Activated CD8-positive, alpha-beta T cell treated with anti-CD3 and anti-CD28 coated beads, Interleukin-2, amount 10 ng/mL, durations not matched to agents 7 days and 5 days (primary cell): ENCODE measurements at regions not wholly inside any gene's neighbourhood (a gene's known extent, or its start where the extent isn't known, plus 50 kb on each side); places are given as distances from the start of the nearest gene placed in this dataset.

Experiments
- ATAC-seq: fragments of 150-1000 bp; cut with Tn5 transposase; one replicate; pipeline ENCODE4 v1.10.0; 2021; ENCODE audit warnings: moderate library complexity
- CTCF ChIA-PET: fragments of 350-600 bp; sonication (Branson Sonifier 250); formaldehyde crosslinking; loops from one replicate; lab custom pipeline; 2021; ENCODE audit warnings: antibody characterized with exemption; lab: Charles Lee
- POLR2A ChIA-PET: fragments of 350-600 bp; sonication (Branson Sonifier 250); formaldehyde crosslinking; loops from one replicate; lab custom pipeline; 2021; ENCODE audit warnings: antibody characterized with exemption; lab: Charles Lee
- DNase-seq: peaks from one replicate; pipeline ENCODE4 v3.0.0-alpha.2; 2020
- H3K27ac Mint-ChIP-seq: one replicate; pipeline ENCODE4 v1.8.0; 2021; ENCODE audit warnings: mild to moderate bottlenecking, mixed read lengths
- H3K27me3 Mint-ChIP-seq: one replicate; pipeline ENCODE4 v1.8.0; 2021; ENCODE audit warnings: low read depth, mixed read lengths
- H3K36me3 Mint-ChIP-seq: one replicate; pipeline ENCODE4 v1.8.0; 2021; ENCODE audit warnings: low read depth, mixed read lengths
- H3K4me1 Mint-ChIP-seq: one replicate; pipeline ENCODE4 v1.8.0; 2021; ENCODE audit warnings: low read depth, mixed read lengths
- H3K4me3 Mint-ChIP-seq: one replicate; pipeline ENCODE4 v1.8.0; 2021; ENCODE audit warnings: mild to moderate bottlenecking, mixed read lengths
- H3K9me3 Mint-ChIP-seq: one replicate; pipeline ENCODE4 v1.8.0; 2022; ENCODE audit warnings: mixed read lengths; ENCODE audit not compliant: insufficient read depth

DNA sequence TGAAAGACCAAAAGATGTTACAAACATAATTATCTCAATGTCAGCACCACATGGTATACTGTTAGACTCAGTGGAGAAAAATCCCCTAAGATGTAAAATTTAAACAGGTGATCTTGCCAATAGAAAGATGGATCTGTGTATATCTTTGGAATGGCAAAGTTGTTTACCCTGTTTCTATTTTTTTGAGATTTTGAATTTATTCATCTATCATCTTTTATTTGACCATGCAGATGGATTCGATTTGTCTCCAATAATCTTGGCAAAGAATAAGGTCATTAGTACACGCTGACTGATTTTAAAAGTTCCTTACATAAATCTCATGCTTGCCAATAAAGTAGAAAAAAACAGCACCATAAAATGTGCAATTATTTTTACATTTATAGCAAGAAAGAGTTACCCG is 459.3 kb downstream of the MBD2 start:
- Mint-ChIP-seq H3K36me3 (no peaks in the 10 kb centered on the region), H3K4me3 (no peak overlapping the region), H3K4me1 (no peaks in the 10 kb centered on the region), H3K9me3 (peaks cover 16% of the 10 kb centered on the region), H3K27ac (no peak overlapping the region), H3K27me3 (no peaks in the 10 kb centered on the region)
- no peak for ATAC-seq
- ChIA-PET CTCF (no interaction called here), POLR2A (no interaction called here)
- no peak for DNase-seq

DNA sequence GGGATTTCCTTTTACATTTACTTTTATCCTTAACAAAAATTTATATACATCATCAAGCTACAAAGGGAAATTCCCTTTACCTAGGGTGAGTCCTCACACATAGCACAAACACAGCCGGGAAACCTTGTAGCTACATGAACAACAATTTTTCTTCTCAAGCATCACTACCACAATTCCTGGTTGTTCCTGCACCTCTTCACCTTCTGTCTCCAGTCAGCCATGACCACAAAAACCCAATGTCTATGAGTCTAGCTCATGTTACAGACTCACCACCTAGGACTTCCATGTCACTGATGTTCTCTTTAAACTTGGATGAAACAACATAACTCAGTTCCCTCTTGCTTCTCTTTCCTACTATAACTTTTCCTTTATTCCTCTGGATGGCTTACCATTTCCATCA is 460.4 kb downstream of the MBD2 start:
- no peak overlapping the region for H3K27ac Mint-ChIP-seq
- ChIA-PET CTCF (no interaction called here), POLR2A (no interaction called here)
- H3K4me1 Mint-ChIP-seq, result no peaks in the 10 kb centered on the region
- peaks cover 16% of the 10 kb centered on the region for H3K9me3 Mint-ChIP-seq
- H3K36me3 Mint-ChIP-seq, result no peaks in the 10 kb centered on the region
- ATAC-seq (no peak), DNase-seq (no peak)
- no peak overlapping the region for H3K4me3 Mint-ChIP-seq
- no peaks in the 10 kb centered on the region for H3K27me3 Mint-ChIP-seq

DNA sequence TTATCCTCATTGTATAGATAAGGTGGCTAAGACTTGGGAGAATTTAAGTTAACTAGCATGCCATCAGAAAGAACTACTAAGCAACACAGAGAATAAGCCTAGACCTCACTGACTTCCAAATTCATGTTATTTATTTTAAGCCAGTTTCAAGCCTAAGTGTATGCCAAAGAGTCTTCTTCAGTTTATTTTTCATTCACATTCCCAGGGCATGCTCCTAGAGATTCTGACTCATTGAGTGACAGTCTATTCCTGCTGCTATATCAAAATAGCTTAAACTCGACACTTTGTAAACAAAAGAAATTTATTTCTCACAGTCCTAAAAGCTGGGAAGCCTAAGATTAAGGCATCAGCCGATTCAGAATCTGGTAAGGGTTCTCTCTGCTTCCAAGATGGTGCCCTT is 467.1 kb downstream of the MBD2 start:
- POLR2A ChIA-PET, result no interaction called here
- Mint-ChIP-seq H3K4me3 (no peak overlapping the region), H3K4me1 (no peaks in the 10 kb centered on the region), H3K27me3 (no peaks in the 10 kb centered on the region), H3K36me3 (no peaks in the 10 kb centered on the region), H3K9me3 (peaks cover under 1% of the 10 kb centered on the region), H3K27ac (no peak overlapping the region)
- CTCF ChIA-PET, result no interaction called here
- ATAC-seq, result no peak
- DNase-seq, result no peak

DNA sequence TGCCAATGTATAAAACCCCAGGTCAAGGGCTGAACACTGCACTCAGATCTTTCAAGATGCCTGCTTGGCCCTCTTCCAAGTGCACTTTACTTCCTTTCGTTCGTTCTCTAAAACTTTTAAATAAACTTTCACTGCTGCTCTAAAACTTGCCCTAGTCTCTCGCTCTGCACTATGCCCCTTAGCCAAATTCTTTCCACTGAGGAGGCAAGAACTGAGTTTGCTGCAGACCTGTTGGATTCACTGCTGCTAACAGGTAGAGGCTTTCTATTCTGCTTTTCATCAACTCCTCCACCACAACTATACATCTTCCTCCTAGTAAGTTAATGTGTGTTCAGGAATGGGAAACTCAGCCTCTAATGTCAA is 467.9 kb downstream of the MBD2 start:
- H3K27ac Mint-ChIP-seq, result no peak overlapping the region
- CTCF ChIA-PET, result no interaction called here
- H3K36me3 Mint-ChIP-seq, result no peaks in the 10 kb centered on the region
- ATAC-seq (no peak), DNase-seq (no peak)
- no peaks in the 10 kb centered on the region for H3K9me3 Mint-ChIP-seq
- POLR2A ChIA-PET, result no interaction called here
- H3K27me3 Mint-ChIP-seq, result no peaks in the 10 kb centered on the region
- no peaks in the 10 kb centered on the region for H3K4me1 Mint-ChIP-seq
- no peak overlapping the region for H3K4me3 Mint-ChIP-seq

DNA sequence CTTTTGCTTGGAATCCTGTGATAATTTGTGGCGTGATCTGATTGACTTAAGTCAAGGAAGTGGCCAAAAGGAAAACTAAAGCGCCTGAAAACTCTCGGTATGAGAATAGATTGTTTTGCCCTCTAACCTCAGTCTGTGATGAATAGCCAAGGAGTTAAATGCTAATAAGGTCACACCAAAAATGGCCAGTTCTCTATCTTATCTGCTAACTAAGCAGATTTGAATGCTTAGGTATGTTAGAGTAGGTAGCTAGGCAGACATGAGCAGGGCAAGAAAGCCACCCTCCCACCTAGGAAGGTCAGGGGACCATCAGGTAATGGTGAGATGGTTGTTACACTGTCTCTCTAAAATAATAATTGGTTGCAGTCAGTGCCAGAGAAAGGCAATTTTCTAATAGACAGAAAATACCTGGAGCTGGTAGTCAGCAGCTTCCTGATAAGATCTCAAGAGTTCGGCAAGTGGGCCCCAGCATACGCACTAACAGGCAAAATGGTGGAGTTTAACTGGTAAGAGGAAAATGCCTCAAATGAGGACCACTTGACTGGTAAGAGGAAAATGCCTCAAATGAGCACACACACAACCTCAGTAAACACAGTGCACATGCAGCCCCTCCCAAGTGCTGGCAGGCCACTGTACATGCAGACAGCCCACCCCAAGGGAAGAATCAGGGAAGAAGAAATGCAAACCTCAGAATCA is 468.4 kb downstream of the MBD2 start:
- ChIA-PET POLR2A (no interaction called here), CTCF (no interaction called here)
- DNase-seq, result no peak
- no peaks in the 10 kb centered on the region for H3K4me1 Mint-ChIP-seq
- H3K27ac Mint-ChIP-seq, result no peak overlapping the region
- H3K9me3 Mint-ChIP-seq, result no peaks in the 10 kb centered on the region
- no peak for ATAC-seq
- no peaks in the 10 kb centered on the region for H3K36me3 Mint-ChIP-seq
- H3K4me3 Mint-ChIP-seq, result no peak overlapping the region
- no peaks in the 10 kb centered on the region for H3K27me3 Mint-ChIP-seq

DNA sequence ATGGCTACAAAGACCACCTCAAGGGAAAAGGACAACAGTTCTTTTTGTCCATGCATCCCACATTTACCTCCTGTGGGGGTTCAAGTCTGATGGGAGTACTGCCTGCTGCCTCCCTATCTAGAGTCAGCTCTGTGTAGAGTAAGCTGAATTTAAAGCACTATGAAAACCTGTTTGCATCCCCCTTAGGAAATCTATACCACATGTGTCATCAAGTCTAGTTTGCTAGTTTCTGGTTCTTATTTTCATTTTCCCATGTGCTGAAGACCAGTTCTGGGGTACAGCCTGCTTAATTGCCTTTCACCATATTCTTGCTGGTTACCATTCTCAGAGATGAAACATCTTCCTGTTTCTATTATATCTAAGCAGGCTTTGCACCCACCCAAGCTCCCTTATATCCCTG is 470.3 kb downstream of the MBD2 start:
- CTCF ChIA-PET, result no interaction called here
- no peaks in the 10 kb centered on the region for H3K27me3 Mint-ChIP-seq
- H3K9me3 Mint-ChIP-seq, result no peaks in the 10 kb centered on the region
- no peaks in the 10 kb centered on the region for H3K36me3 Mint-ChIP-seq
- H3K27ac Mint-ChIP-seq, result no peak overlapping the region
- POLR2A ChIA-PET, result no interaction called here
- ATAC-seq (no peak), DNase-seq (no peak)
- no peaks in the 10 kb centered on the region for H3K4me1 Mint-ChIP-seq
- no peak overlapping the region for H3K4me3 Mint-ChIP-seq

DNA sequence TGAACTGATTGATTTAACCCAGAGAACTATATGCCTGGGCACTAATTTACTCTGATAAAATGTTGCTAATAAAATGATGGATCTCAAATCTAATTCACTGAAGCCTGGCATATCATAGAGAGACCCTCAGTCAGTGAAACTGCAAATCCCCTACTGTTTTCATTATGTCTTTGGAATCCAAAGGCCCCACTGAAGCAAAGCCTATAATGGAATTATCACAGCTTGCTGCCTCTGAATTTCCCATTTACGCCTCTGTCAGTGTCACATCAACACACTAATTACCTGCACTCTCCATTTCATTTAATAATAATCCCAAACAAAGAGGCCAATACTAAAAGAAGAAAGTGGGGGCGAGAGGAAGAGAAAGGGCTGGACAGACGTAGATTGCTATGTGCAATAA is 470.9 kb downstream of the MBD2 start:
- no peak for ATAC-seq
- Mint-ChIP-seq H3K9me3 (no peaks in the 10 kb centered on the region), H3K27me3 (no peaks in the 10 kb centered on the region), H3K4me1 (no peaks in the 10 kb centered on the region), H3K4me3 (no peak overlapping the region), H3K36me3 (no peaks in the 10 kb centered on the region), H3K27ac (no peak overlapping the region)
- CTCF ChIA-PET, result no interaction called here
- no peak for DNase-seq
- POLR2A ChIA-PET, result no interaction called here

DNA sequence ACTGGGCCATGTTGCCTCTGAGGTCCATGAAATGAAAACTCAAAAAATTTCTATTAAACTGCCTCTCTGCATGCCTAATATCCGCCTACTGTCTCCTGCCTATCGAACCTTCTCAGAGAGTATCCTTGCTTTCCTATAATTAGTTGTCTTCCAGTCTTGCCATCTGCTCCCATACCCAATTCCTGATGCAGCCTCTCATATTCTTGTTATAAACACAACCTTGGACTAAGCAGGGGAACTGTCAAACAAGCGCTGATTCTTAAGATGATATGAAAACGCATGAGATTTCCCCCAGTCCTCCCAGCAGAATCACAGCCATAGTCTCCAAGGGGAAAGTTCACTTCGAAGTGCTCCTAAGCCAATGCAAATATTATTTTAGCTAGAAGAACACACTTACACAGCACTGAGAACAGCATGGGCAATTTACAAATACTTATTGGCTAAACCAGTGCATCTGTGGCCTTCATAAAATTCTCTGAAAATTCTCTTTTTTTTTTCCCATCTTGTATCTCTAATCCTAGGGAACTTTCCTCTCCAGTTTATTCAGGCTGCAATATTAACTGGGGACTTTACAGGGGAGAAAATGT is 471.6 kb downstream of the MBD2 start:
- DNase-seq (no peak), ATAC-seq (no peak)
- CTCF ChIA-PET, result no interaction called here
- POLR2A ChIA-PET, result no interaction called here
- Mint-ChIP-seq H3K27ac (no peak overlapping the region), H3K27me3 (no peaks in the 10 kb centered on the region), H3K4me3 (no peak overlapping the region), H3K9me3 (no peaks in the 10 kb centered on the region), H3K36me3 (no peaks in the 10 kb centered on the region), H3K4me1 (no peaks in the 10 kb centered on the region)

DNA sequence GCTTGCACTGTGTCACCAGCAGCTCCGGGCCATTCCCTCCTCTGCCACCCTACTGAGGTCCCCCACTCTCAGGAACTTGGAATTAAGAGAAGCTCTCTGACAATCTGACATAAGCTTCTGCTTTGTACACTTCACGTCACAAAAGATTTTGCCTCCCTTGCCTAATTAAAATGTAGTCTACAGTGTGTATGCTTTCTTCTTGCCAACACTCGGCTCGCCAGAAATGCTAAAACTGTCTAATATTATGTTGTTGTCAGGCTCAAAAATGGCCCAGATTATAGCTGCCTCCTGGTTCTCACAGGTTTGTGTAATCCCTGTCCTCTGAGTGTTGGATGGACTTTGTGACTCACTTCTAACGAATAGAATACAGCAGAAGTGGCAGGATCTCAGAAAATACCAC is 474.7 kb downstream of the MBD2 start:
- ATAC-seq (no peak), DNase-seq (no peak)
- Mint-ChIP-seq H3K9me3 (peaks cover 4% of the 10 kb centered on the region), H3K4me1 (no peaks in the 10 kb centered on the region), H3K4me3 (no peak overlapping the region), H3K36me3 (no peaks in the 10 kb centered on the region), H3K27ac (no peak overlapping the region), H3K27me3 (no peaks in the 10 kb centered on the region)
- CTCF ChIA-PET, result no interaction called here
- POLR2A ChIA-PET, result no interaction called here

DNA sequence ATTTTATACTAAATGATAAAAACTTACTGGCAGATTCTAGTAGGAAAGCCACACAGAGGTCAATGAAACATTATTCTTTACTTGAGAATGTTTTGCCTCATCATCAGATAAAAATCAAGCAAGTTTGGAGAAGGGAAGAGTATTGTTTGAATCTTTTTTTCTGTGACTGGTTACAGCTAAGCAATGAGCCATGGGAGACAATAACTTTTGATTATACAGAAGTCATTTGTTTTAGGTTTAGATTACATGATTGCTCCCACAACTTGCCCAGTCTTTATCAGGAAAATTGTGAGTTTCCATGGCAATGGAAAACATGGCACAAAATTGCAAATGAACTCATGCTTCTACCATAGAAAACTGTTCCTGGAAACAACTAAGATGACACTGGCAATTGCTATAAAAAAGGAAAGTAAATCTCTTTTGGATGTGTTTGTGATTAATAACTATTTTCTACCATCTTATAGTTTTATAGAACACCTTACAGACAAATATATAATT is 476.8 kb downstream of the MBD2 start:
- CTCF ChIA-PET, result interaction anchor here (0.9 kb wide), 1 partner anchor 25 kb away, joined by 3 read pairs; no protein-coding TSS in a partner anchor
- no peak for DNase-seq
- H3K36me3 Mint-ChIP-seq, result no peaks in the 10 kb centered on the region
- ATAC-seq, result no peak
- no peaks in the 10 kb centered on the region for H3K27me3 Mint-ChIP-seq
- POLR2A ChIA-PET, result no interaction called here
- H3K27ac Mint-ChIP-seq, result no peak overlapping the region
- H3K9me3 Mint-ChIP-seq, result peaks cover 4% of the 10 kb centered on the region
- H3K4me3 Mint-ChIP-seq, result no peak overlapping the region
- H3K4me1 Mint-ChIP-seq, result no peaks in the 10 kb centered on the region

DNA sequence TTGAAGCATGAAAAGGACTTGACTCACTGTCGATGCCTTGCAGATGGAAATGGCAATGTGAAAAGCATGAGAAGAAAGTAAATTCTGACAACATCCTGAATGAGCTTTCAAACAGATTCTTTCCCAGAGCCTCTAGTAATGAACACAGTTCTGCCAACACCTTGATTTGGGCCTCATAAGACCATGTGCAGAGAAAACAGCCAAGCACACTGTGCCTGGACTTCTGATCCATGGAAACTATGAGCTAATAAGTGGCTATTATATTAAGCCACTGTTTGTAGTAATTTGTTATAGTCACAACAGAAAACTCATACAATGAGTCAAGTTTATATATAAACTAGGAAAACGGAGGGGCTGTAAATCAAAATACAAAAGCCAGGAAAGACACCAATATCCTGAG is 477.3 kb downstream of the MBD2 start:
- DNase-seq (no peak), ATAC-seq (no peak)
- ChIA-PET POLR2A (no interaction called here), CTCF (interaction anchor here (0.9 kb wide), 1 partner anchor 26 kb away, joined by 3 read pairs; no protein-coding TSS in a partner anchor)
- Mint-ChIP-seq H3K36me3 (no peaks in the 10 kb centered on the region), H3K4me1 (no peaks in the 10 kb centered on the region), H3K4me3 (no peak overlapping the region), H3K27ac (no peak overlapping the region), H3K9me3 (peaks cover 4% of the 10 kb centered on the region), H3K27me3 (no peaks in the 10 kb centered on the region)

DNA sequence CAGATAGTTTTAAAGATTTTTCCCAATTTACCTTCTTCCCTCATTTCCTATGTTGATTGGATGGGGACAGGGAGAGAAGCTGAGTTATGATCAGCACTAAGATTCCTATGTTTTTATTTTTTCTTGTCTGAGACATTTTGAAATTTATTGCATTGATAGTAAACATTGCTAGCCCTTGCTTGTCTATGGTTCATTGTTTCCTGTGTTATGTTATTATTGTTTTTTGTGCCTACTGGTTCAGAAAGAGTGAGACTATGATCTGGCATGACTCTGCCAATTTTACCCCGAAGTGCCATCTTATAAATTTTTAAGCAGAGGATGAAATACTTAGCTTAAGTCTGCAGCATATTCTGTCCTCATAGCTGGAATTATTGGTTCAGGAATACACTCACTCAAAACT is 478.5 kb downstream of the MBD2 start:
- POLR2A ChIA-PET, result no interaction called here
- Mint-ChIP-seq H3K4me3 (no peak overlapping the region), H3K9me3 (peaks cover 4% of the 10 kb centered on the region), H3K27me3 (no peaks in the 10 kb centered on the region), H3K4me1 (no peaks in the 10 kb centered on the region), H3K36me3 (no peaks in the 10 kb centered on the region), H3K27ac (no peak overlapping the region)
- CTCF ChIA-PET, result no interaction called here
- ATAC-seq (no peak), DNase-seq (no peak)
